IPS DF 6.9 (cell line): ENCODE measurements at regions not wholly inside any gene's neighbourhood (a gene's known extent, or its start where the extent isn't known, plus 50 kb on each side); places are given as distances from the start of the nearest gene placed in this dataset.
"Not testable (repeated sequence)": the region's sequence is repeated elsewhere in the genome, so short reads cannot be mapped to it uniquely, and the experiment has no call there.

Experiments used
- DNase-seq: peaks from one replicate; pipeline ENCODE4 v3.0.0-alpha.2; 2013; ENCODE audit warnings: low read depth, low spot score
- H3K27ac ChIP-seq: one replicate; pipeline ENCODE4 v1.5.1; 2013; ENCODE audit warnings: low read length, control low read depth
- H3K27me3 ChIP-seq: 2 replicates; pipeline ENCODE4 v1.6.1; 2013; ENCODE audit warnings: mild to moderate bottlenecking, low read length; ENCODE audit not compliant: control insufficient read depth, insufficient read depth
- H3K36me3 ChIP-seq: 2 replicates; pipeline ENCODE4 v1.6.1; 2013; ENCODE audit warnings: low read length; ENCODE audit not compliant: control insufficient read depth, insufficient read depth
- H3K4me1 ChIP-seq: 2 replicates; pipeline ENCODE4 v1.6.1; 2013; ENCODE audit warnings: low read length; ENCODE audit not compliant: control insufficient read depth, insufficient read depth
- H3K4me3 ChIP-seq: 2 replicates; pipeline ENCODE4 v1.5.1; 2013; ENCODE audit warnings: mild to moderate bottlenecking, low read length
- H3K9me3 ChIP-seq: 2 replicates; pipeline ENCODE4 v1.6.1; 2013; ENCODE audit warnings: low read length, inconsistent platforms; ENCODE audit not compliant: control insufficient read depth, insufficient read depth
- WGBS: extraction: QIAGEN DNeasy Blood & Tissue Kit; methylation state at CpG from one replicate; pipeline ENCODE4 v1.1.7; 2013; ENCODE audit warnings: mixed read lengths, missing lambda C conversion rate; ENCODE audit not compliant: insufficient read length, insufficient coverage; 5-methylcytosine and 5-hydroxymethylcytosine counted together

GRCh38 chr3:191078913-191079312, 120.1 kb upstream of the OSTN start:
- not testable (repeated sequence) for H3K36me3 ChIP-seq, DNase-seq, H3K9me3 ChIP-seq, H3K27ac ChIP-seq, H3K27me3 ChIP-seq, H3K4me3 ChIP-seq, H3K4me1 ChIP-seq
- WGBS, result no CpG with 5 or more reads among the region's 3 CpGs

- no CpG with 5 or more reads among the region's 2 CpGs for WGBS
- DNase-seq, result no peak
- no peaks in the 10 kb centered on the region for H3K4me1 ChIP-seq
These were observed 122.0 kb upstream of the OSTN start for GRCh38 chr3:191076903-191077552.

DNA sequence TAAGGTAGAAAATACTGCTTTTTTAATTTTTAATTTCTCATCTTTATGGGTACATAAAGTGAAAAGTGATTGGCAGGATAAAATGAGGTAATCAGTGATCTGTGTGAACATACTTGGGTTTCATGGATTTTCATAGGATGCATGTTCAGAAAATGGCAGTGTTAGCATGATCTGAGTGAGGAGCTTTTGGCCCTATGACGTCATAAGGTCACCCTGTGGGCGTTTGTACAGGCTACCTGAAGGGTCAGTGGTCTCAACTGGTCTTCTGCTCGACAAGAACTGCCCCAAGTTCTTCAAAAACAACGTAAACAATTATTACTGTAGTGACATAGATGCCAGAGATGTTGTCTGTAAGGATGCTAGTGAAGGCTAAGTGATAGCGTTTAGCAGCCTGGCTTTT, 124.5 kb upstream of the OSTN start:
- H3K36me3 ChIP-seq, result no peaks in the 10 kb centered on the region
- no peak for DNase-seq
- no peaks in the 10 kb centered on the region for H3K4me1 ChIP-seq
- H3K27me3 ChIP-seq, result no peaks in the 10 kb centered on the region
- no CpG with 5 or more reads among the region's 5 CpGs for WGBS
- no peak overlapping the region for H3K27ac ChIP-seq
- H3K4me3 ChIP-seq, result no peak overlapping the region
- no peaks in the 10 kb centered on the region for H3K9me3 ChIP-seq

More at GRCh38 chr3:191076903-191077552, 122.0 kb upstream of the OSTN start:
- no peaks in the 10 kb centered on the region for H3K36me3 ChIP-seq
- no peaks in the 10 kb centered on the region for H3K27me3 ChIP-seq
- no peak overlapping the region for H3K4me3 ChIP-seq
- H3K9me3 ChIP-seq, result no peaks in the 10 kb centered on the region
- no peak overlapping the region for H3K27ac ChIP-seq

GRCh38 chr3:191070762-191071403, 128.2 kb upstream of the OSTN start:
- no peak overlapping the region for H3K4me3 ChIP-seq
- H3K27me3 ChIP-seq, result no peaks in the 10 kb centered on the region
- H3K4me1 ChIP-seq, result no peaks in the 10 kb centered on the region
- H3K27ac ChIP-seq, result no peak overlapping the region
- no peaks in the 10 kb centered on the region for H3K9me3 ChIP-seq
- no peaks in the 10 kb centered on the region for H3K36me3 ChIP-seq
- DNase-seq, result no peak
- WGBS, result no CpG with 5 or more reads among the region's 4 CpGs

DNA sequence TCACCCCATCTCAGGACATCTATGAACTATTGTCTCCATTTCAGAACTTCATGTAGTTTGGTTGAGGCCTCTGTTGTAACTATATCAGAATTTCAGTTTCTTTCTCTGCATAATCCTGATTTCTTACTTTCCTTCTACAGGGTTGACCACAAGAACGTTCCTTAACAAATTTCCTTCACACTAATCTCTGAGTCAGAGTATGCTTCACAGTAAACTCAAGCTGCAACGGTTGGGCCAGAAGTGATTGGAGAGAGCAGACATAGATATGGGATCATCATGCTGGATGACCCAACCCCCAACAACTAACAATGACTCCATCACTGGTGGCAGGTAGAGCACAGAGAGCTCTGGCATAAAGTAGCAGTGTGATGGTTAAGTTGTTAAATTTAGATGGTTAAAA, 128.8 kb upstream of the OSTN start:
- Histone ChIP-seq H3K4me1 (no peaks in the 10 kb centered on the region), H3K36me3 (no peaks in the 10 kb centered on the region), H3K27me3 (no peaks in the 10 kb centered on the region), H3K27ac (no peak overlapping the region), H3K9me3 (no peaks in the 10 kb centered on the region), H3K4me3 (no peak overlapping the region)
- DNase-seq, result no peak
- WGBS, result no CpG with 5 or more reads among the region's 2 CpGs

- H3K4me1 ChIP-seq, result no peaks in the 10 kb centered on the region
- H3K4me3 ChIP-seq, result no peak overlapping the region
- H3K36me3 ChIP-seq, result no peaks in the 10 kb centered on the region
- no peaks in the 10 kb centered on the region for H3K9me3 ChIP-seq
- no peak overlapping the region for H3K27ac ChIP-seq
- WGBS, result 100% methylated on average over 2 of the region's 5 CpGs
- DNase-seq, result no peak
- no peaks in the 10 kb centered on the region for H3K27me3 ChIP-seq
These were observed 129.9 kb upstream of the OSTN start for GRCh38 chr3:191068946-191069813.

DNA sequence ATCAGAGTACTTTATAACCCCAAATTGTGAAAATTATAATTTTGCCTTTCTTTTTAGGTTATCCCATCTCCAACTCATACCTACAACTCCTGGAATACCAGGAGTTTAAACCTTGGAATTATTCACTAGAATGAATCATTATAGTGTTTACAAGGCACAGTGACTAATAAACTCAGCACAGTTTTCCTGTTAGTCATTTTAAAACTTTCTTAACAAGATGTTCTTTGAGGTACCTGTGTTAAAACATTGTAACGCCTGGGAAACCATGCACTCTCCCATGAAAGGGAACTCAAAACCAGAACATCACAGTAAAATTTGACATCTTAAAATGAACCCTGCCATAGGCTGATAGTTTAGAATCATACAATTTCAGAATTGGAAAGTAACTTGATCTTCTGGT, 132.4 kb upstream of the OSTN start:
- no peaks in the 10 kb centered on the region for H3K9me3 ChIP-seq
- H3K4me1 ChIP-seq, result no peaks in the 10 kb centered on the region
- no peak for DNase-seq
- H3K36me3 ChIP-seq, result no peaks in the 10 kb centered on the region
- H3K4me3 ChIP-seq, result no peak overlapping the region
- H3K27ac ChIP-seq, result no peak overlapping the region
- WGBS, result no CpG with 5 or more reads among the region's 1 CpG
- no peaks in the 10 kb centered on the region for H3K27me3 ChIP-seq

DNA sequence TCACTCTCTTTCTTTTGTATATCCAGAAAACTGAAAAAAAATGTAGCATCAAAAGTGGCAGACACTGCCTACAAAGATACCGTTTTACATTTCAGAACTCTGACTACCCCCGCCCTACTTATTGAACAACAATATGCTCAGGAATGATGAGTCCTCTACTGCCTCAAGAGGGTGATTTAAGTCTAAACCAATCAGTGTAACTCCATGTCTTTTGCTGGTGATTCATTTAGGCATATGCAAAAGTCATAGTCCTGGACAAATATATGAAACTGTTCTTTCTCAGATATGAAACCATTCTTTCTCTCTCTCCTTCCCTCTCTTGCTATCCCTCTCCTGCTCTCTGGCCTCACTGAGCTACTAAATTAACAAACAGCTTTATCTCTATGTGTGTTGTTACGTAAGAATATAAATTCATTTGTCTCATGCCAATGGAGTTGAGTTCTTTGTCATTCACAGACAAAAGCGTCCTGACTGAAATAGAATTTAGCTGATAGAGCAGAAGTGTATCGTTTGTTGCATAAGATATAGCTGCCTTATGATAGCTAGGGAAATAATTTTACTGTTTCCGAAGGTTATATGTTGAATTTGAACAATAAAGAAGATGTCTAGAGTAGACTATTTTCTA, 133.7 kb upstream of the OSTN start:
- Histone ChIP-seq H3K4me3 (no peak overlapping the region), H3K27ac (no peak overlapping the region), H3K36me3 (no peaks in the 10 kb centered on the region), H3K27me3 (no peaks in the 10 kb centered on the region), H3K9me3 (no peaks in the 10 kb centered on the region), H3K4me1 (no peaks in the 10 kb centered on the region)
- DNase-seq, result no peak
- no CpG with 5 or more reads among the region's 6 CpGs for WGBS

- no peaks in the 10 kb centered on the region for H3K9me3 ChIP-seq
- no peaks in the 10 kb centered on the region for H3K36me3 ChIP-seq
- no peaks in the 10 kb centered on the region for H3K27me3 ChIP-seq
- H3K4me3 ChIP-seq, result no peak overlapping the region
- DNase-seq, result no peak
- no peak overlapping the region for H3K27ac ChIP-seq
- H3K4me1 ChIP-seq, result no peaks in the 10 kb centered on the region
- WGBS, result no CpG with 5 or more reads among the region's 4 CpGs
These were observed 148.0 kb upstream of the OSTN start for GRCh38 chr3:191051037-191051436.

GRCh38 chr3:191047930-191048329, 151.1 kb upstream of the OSTN start:
- Histone ChIP-seq H3K27me3 (no peaks in the 10 kb centered on the region), H3K4me1 (no peaks in the 10 kb centered on the region), H3K27ac (no peak overlapping the region), H3K36me3 (no peaks in the 10 kb centered on the region), H3K4me3 (no peak overlapping the region), H3K9me3 (no peaks in the 10 kb centered on the region)
- no CpG with 5 or more reads among the region's 1 CpG for WGBS
- DNase-seq, result no peak
